B cell (primary cell): ENCODE measurements at regions not wholly inside any gene's neighbourhood (a gene's known extent, or its start where the extent isn't known, plus 50 kb on each side); places are given as distances from the start of the nearest gene placed in this dataset.

ENCODE experiments used
- EZH2 ChIP-seq: IDR thresholded peaks from 2 replicates; pipeline ENCODE4 v1.6.1; 2012; ENCODE audit warnings: borderline replicate concordance, low read depth, mild to moderate bottlenecking, moderate library complexity, low read length; ENCODE audit not compliant: insufficient read depth, poor library complexity, severe bottlenecking
- TF ChIP-seq, protein P1 (sequence below): fragments of 200-600 bp; IDR thresholded peaks from one replicate; pipeline ENCODE4 v1.8.0; 2022; ENCODE audit warnings: antibody characterized with exemption, mild to moderate bottlenecking

GRCh38 chr1:60402816-60403215, 329.2 kb upstream of the C1orf87 start:
- TF ChIP-seq, protein P1, sequence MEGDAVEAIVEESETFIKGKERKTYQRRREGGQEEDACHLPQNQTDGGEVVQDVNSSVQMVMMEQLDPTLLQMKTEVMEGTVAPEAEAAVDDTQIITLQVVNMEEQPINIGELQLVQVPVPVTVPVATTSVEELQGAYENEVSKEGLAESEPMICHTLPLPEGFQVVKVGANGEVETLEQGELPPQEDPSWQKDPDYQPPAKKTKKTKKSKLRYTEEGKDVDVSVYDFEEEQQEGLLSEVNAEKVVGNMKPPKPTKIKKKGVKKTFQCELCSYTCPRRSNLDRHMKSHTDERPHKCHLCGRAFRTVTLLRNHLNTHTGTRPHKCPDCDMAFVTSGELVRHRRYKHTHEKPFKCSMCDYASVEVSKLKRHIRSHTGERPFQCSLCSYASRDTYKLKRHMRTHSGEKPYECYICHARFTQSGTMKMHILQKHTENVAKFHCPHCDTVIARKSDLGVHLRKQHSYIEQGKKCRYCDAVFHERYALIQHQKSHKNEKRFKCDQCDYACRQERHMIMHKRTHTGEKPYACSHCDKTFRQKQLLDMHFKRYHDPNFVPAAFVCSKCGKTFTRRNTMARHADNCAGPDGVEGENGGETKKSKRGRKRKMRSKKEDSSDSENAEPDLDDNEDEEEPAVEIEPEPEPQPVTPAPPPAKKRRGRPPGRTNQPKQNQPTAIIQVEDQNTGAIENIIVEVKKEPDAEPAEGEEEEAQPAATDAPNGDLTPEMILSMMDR = no peak
- no peak for TF ChIP-seq EZH2
